ENCODE measurements at regions not wholly inside any gene's neighbourhood (a gene's known extent, or its start where the extent isn't known, plus 50 kb on each side); places are given as distances from the start of the nearest gene placed in this dataset.

DNA sequence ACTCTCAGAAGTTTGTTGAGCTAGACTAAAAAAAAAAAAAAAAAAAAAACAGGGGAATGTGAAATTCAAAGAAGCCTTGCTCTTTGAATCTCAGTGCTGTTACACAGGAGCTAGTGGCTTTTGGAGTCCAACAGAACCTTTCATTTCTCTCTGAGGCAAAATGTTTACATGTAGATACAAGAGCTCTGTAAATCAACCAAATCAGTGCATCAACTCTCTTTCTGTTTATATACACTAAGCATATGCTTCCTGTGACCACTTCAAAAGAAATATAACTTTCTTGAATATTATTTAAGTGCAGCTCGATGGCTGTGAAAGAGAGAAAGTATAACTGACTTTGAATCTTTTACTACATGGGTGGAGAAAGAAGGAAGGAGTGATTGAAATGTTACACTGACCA lies 115.3 kb upstream of the ITGA1 start:
- TF ChIP-seq, protein P1, sequence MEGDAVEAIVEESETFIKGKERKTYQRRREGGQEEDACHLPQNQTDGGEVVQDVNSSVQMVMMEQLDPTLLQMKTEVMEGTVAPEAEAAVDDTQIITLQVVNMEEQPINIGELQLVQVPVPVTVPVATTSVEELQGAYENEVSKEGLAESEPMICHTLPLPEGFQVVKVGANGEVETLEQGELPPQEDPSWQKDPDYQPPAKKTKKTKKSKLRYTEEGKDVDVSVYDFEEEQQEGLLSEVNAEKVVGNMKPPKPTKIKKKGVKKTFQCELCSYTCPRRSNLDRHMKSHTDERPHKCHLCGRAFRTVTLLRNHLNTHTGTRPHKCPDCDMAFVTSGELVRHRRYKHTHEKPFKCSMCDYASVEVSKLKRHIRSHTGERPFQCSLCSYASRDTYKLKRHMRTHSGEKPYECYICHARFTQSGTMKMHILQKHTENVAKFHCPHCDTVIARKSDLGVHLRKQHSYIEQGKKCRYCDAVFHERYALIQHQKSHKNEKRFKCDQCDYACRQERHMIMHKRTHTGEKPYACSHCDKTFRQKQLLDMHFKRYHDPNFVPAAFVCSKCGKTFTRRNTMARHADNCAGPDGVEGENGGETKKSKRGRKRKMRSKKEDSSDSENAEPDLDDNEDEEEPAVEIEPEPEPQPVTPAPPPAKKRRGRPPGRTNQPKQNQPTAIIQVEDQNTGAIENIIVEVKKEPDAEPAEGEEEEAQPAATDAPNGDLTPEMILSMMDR (IDR thresholded peaks at IDR 0.05; ENCODE audit: insufficient read depth, low read depth, low read length): no peak
- TF ChIP-seq EZH2 (IDR thresholded peaks at IDR 0.05; ENCODE audit: insufficient read depth, low read length): no peak
